ENCODE measurements at regions not wholly inside any gene's neighbourhood (a gene's known extent, or its start where the extent isn't known, plus 50 kb on each side); places are given as distances from the start of the nearest gene placed in this dataset.
"Not testable (repeated sequence)": the region's sequence is repeated elsewhere in the genome, so short reads cannot be mapped to it uniquely, and the experiment has no call there.

- not testable (repeated sequence) for H3K9me3 ChIP-seq (ENCODE audit: control insufficient read depth, low read length); H3K27me3 ChIP-seq (ENCODE audit: control insufficient read depth, insufficient read depth, low read length, poor library complexity, severe bottlenecking); H3K36me3 ChIP-seq (ENCODE audit: control insufficient read depth, insufficient read depth, low read length); H3K27ac ChIP-seq (ENCODE audit: insufficient read depth, low read depth, low read length, poor library complexity, severe bottlenecking); H3K4me3 ChIP-seq (ENCODE audit: insufficient read depth, low read depth, low read length)
- H3K4me1 ChIP-seq (ENCODE audit: control insufficient read depth, insufficient read depth, low read length) = peaks cover 28% of the 10 kb centered on the region
- WGBS, 2 experiments = 72 to 74% methylated on average over 2 of the region's 2 CpGs
Observed at GRCh38 chr6:167239470-167239869, 51.6 kb upstream of the UNC93A start.

GRCh38 chr6:167240034-167240541 is 51.0 kb upstream of the UNC93A start:
- H3K4me1 ChIP-seq (ENCODE audit: control insufficient read depth, insufficient read depth, low read length) = peaks cover 32% of the 10 kb centered on the region
- no peak overlapping the region for H3K4me3 ChIP-seq (ENCODE audit: insufficient read depth, low read depth, low read length)
- H3K27ac ChIP-seq (ENCODE audit: insufficient read depth, low read depth, low read length, poor library complexity, severe bottlenecking) = no peak overlapping the region
- H3K27me3 ChIP-seq (ENCODE audit: control insufficient read depth, insufficient read depth, low read length, poor library complexity, severe bottlenecking) = no peaks in the 10 kb centered on the region
- no peaks in the 10 kb centered on the region for H3K36me3 ChIP-seq (ENCODE audit: control insufficient read depth, insufficient read depth, low read length)
- H3K9me3 ChIP-seq (ENCODE audit: control insufficient read depth, low read length) = no peaks in the 10 kb centered on the region
- 92 to 93% methylated on average over 14 of the region's 18 CpGs for WGBS, 2 experiments

Measured in ectodermal cell (in vitro differentiated cells).